Upper lobe of right lung (tissue), 1 donor: ENCODE measurements at regions not wholly inside any gene's neighbourhood (a gene's known extent, or its start where the extent isn't known, plus 50 kb on each side); places are given as distances from the start of the nearest gene placed in this dataset.

Experiments used
- ATAC-seq: fragments of 200-7000 bp; cut with Tn5 transposase; one replicate; pipeline ENCODE4 v1.9.1; 2020; ENCODE audit warnings: mild to moderate bottlenecking, moderate library complexity
- DNase-seq: peaks from one replicate; pipeline ENCODE4 v3.0.0-alpha.2; 2020
- H3K27ac ChIP-seq: fragments of 200-600 bp; one replicate; pipeline ENCODE4 v1.8.0; 2022
- H3K27me3 ChIP-seq: fragments of 200-600 bp; one replicate; pipeline ENCODE4 v1.8.0; 2022; ENCODE audit warnings: mild to moderate bottlenecking
- H3K36me3 ChIP-seq: fragments of 200-600 bp; one replicate; pipeline ENCODE4 v1.8.0; 2022
- H3K4me1 ChIP-seq: fragments of 200-600 bp; one replicate; pipeline ENCODE4 v1.8.0; 2022
- H3K4me3 ChIP-seq: fragments of 200-600 bp; one replicate; pipeline ENCODE4 v1.8.0; 2022; ENCODE audit warnings: mild to moderate bottlenecking
- H3K9me3 ChIP-seq: fragments of 200-600 bp; one replicate; pipeline ENCODE4 v1.8.0; 2022
- intact Hi-C: fragments of 100-400 bp; cut with DNase I; formaldehyde crosslinking; loops from one replicate; pipeline ENCODE4 v1.11.0; 2022
- TF ChIP-seq, protein P1 (sequence below): fragments of 200-600 bp; IDR thresholded peaks from one replicate; pipeline ENCODE4 v1.8.0; 2022; ENCODE audit warnings: antibody characterized with exemption
- donor health status: DM: no; HTN: yes; CAD: no; lungs with severe emphysema.

DNA sequence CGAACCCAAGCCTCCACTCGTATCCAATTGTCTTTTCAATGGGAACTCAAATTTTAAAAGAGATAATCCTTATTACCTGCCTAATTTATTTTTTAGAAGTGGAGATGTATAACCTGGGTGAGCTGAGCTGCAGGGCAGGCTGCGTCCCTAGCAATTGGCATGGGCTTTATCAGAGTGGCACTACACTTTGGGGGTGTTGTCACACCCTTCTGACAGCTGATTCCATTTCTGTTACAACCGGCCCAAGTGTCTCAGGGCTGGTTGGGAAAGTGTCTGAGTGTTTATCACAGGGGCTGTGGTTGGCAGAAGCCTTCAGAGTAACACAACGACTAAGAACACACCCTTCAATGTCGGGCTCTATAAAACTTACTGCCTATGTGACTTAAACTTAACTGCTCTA, 295.0 kb downstream of the SMAD2 start:
- Histone ChIP-seq H3K27me3 (no peaks in the 10 kb centered on the region), H3K9me3 (no peaks in the 10 kb centered on the region), H3K27ac (no peak overlapping the region), H3K4me3 (no peak overlapping the region), H3K4me1 (peaks cover 3% of the 10 kb centered on the region), H3K36me3 (no peaks in the 10 kb centered on the region)
- no peak for ATAC-seq
- intact Hi-C loops: no loop called here
- DNase-seq: no peak
- TF ChIP-seq, protein P1, sequence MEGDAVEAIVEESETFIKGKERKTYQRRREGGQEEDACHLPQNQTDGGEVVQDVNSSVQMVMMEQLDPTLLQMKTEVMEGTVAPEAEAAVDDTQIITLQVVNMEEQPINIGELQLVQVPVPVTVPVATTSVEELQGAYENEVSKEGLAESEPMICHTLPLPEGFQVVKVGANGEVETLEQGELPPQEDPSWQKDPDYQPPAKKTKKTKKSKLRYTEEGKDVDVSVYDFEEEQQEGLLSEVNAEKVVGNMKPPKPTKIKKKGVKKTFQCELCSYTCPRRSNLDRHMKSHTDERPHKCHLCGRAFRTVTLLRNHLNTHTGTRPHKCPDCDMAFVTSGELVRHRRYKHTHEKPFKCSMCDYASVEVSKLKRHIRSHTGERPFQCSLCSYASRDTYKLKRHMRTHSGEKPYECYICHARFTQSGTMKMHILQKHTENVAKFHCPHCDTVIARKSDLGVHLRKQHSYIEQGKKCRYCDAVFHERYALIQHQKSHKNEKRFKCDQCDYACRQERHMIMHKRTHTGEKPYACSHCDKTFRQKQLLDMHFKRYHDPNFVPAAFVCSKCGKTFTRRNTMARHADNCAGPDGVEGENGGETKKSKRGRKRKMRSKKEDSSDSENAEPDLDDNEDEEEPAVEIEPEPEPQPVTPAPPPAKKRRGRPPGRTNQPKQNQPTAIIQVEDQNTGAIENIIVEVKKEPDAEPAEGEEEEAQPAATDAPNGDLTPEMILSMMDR: no peak

DNA sequence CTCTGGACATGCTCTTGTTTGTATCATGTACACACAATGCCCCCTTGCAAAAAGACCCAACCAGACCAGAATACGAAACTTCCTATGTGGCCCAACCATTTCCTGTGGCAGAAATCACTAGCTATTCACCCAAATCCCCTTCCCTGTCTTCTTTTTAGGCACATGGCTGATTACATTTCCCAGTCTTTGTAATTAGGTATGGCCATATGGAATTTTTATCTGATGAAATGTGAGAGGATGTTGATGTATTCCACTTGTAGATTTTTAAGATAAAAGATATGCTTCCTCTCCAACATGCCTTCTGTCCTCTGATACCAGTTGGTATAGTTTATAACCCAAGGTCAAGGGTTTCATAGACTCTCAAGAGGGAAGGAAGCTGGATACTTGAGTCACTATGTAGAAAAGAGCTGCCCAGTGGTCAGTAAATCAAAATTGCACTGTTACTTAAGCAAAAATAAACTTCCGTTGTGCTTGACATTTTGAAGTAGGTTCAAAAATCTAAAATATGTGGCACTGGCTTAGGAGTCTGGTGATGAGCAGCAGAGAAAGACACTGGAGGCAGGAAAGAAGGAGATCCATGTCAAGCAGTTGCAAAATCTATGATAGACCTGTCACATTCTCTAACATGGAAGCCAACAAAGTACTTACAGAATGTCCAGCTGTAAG, 297.4 kb downstream of the SMAD2 start:
- Histone ChIP-seq H3K4me1 (peaks cover 3% of the 10 kb centered on the region), H3K4me3 (no peak overlapping the region), H3K27ac (no peak overlapping the region), H3K9me3 (no peaks in the 10 kb centered on the region), H3K36me3 (no peaks in the 10 kb centered on the region), H3K27me3 (no peaks in the 10 kb centered on the region)
- DNase-seq (no peak), ATAC-seq (peak; percentile 76)
- TF ChIP-seq, protein P1: no peak
- intact Hi-C loops: no loop called here

DNA sequence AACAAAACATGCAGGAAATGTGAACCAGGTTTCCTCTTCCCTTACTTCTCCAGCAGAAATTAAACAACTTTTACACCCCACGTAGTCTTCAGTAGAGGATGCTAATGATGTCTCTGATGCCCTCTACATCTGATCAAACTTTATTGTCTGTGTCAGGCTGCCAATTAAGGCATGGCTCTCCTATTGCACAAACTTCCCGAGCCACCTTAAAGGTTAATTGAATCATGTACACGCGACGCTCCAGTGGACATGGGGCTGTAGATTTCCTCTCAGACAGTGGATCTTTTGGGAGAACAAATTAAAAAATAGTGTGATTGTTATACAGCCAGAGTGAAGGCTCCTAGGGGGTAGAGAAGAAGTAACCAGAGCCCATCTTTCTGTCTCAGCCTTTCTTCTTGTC, 301.6 kb downstream of the SMAD2 start:
- DNase-seq (no peak), ATAC-seq (no peak)
- Histone ChIP-seq H3K27me3 (no peaks in the 10 kb centered on the region), H3K9me3 (no peaks in the 10 kb centered on the region), H3K27ac (no peak overlapping the region), H3K4me1 (peaks cover 3% of the 10 kb centered on the region), H3K4me3 (no peak overlapping the region), H3K36me3 (no peaks in the 10 kb centered on the region)
- intact Hi-C loops: no loop called here
- TF ChIP-seq, protein P1: no peak

DNA sequence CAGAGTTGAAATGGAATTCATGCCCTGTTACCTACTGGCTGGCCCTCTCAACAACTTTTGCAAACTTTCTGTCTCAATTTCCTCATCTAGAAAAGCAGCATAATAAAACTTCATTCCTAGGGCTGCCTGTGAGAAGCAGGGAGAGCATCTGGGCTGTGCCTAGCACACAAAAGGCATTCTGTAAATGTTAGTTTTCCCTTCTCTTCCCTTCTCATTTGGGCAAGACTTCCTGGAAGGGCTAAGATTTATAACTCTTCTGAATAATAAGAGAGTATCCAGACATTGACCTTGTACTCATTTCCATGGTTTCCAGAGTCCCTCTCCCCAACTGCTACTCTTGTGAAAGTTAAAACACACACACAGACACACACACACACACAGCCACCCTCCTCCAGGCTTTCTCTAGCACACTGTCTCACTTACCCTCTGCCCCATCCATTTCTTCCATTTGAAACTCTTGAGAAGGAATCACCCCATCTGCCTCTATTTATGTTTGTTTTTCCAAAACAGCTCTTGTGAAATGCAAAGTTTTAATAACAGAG, 302.1 kb downstream of the SMAD2 start:
- no peak for ATAC-seq

DNA sequence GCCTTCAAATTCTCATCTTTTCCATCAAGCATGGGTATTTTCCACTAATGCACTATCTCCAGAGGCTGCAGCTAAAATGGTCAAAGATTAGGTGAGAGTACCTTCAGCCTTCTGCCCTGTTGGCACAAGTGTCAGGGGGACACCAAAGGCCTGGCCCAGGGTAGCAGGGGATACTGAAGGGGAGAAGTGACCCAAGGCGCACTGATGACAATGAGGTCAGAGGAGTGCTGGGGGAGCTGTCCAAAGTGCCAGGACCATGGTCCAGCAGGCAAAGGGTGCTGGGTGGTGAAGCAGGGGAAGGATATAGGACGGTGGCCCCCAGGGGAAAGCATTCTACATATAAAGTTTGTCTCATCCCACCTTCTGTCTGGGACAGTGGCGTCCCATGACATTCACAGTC, 303.4 kb downstream of the SMAD2 start:
- H3K27ac ChIP-seq: no peak overlapping the region
- H3K36me3 ChIP-seq: no peaks in the 10 kb centered on the region
- H3K4me3 ChIP-seq: no peak overlapping the region
- no peaks in the 10 kb centered on the region for H3K4me1 ChIP-seq
- no peaks in the 10 kb centered on the region for H3K9me3 ChIP-seq
- DNase-seq (no peak), ATAC-seq (no peak)
- H3K27me3 ChIP-seq: no peaks in the 10 kb centered on the region
- TF ChIP-seq, protein P1: no peak
- intact Hi-C loops: no loop called here

More for the DNA sequence above, 302.1 kb downstream of the SMAD2 start:
- TF ChIP-seq, protein P1: no peak
- no peaks in the 10 kb centered on the region for H3K9me3 ChIP-seq
- H3K4me3 ChIP-seq: no peak overlapping the region
- H3K27ac ChIP-seq: no peak overlapping the region
- DNase-seq: no peak
- peaks cover 3% of the 10 kb centered on the region for H3K4me1 ChIP-seq
- no peaks in the 10 kb centered on the region for H3K36me3 ChIP-seq
- intact Hi-C loops: no loop called here
- H3K27me3 ChIP-seq: no peaks in the 10 kb centered on the region
